AG09309 (cell line): ENCODE measurements at regions not wholly inside any gene's neighbourhood (a gene's known extent, or its start where the extent isn't known, plus 50 kb on each side); places are given as distances from the start of the nearest gene placed in this dataset.

ENCODE experiments used
- DNase-seq: peaks from one replicate; pipeline ENCODE4 v3.0.0-alpha.2; 2010; ENCODE audit warnings: low read depth
- H3K4me3 ChIP-seq: 2 replicates; pipeline ENCODE4 v1.5.1; 2011; ENCODE audit warnings: mild to moderate bottlenecking, low read depth, low read length, moderate library complexity; ENCODE audit not compliant: control insufficient read depth
- TF ChIP-seq, protein P1 (sequence below): IDR thresholded peaks from 2 replicates; pipeline ENCODE4 v1.5.1; 2011; ENCODE audit warnings: mild to moderate bottlenecking, low read depth, low read length, inconsistent platforms; ENCODE audit not compliant: insufficient read depth, control insufficient read depth; ENCODE audit errors: missing control alignments

DNA sequence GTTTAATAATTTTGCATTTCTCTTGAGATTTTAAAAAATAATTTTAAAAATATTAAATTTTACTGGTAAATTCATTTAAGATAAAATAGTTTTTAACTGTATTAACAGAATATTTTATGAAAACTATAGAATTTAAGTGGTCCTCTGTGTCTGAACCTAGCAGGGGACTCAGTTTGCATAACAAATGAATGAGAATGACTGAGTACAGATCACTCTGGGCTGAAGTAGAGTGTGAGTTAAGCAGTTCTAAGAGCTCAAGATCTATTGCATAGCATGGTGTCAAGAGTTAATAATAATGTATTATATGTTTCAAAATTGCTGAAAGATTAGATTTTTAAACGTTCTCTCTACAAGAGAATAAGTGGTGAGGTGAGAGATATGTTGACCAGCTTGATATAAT is 348.3 kb upstream of the SLITRK1 start:
- H3K4me3 ChIP-seq: no peak overlapping the region
- TF ChIP-seq, protein P1, sequence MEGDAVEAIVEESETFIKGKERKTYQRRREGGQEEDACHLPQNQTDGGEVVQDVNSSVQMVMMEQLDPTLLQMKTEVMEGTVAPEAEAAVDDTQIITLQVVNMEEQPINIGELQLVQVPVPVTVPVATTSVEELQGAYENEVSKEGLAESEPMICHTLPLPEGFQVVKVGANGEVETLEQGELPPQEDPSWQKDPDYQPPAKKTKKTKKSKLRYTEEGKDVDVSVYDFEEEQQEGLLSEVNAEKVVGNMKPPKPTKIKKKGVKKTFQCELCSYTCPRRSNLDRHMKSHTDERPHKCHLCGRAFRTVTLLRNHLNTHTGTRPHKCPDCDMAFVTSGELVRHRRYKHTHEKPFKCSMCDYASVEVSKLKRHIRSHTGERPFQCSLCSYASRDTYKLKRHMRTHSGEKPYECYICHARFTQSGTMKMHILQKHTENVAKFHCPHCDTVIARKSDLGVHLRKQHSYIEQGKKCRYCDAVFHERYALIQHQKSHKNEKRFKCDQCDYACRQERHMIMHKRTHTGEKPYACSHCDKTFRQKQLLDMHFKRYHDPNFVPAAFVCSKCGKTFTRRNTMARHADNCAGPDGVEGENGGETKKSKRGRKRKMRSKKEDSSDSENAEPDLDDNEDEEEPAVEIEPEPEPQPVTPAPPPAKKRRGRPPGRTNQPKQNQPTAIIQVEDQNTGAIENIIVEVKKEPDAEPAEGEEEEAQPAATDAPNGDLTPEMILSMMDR: no peak
- DNase-seq: no peak

DNA sequence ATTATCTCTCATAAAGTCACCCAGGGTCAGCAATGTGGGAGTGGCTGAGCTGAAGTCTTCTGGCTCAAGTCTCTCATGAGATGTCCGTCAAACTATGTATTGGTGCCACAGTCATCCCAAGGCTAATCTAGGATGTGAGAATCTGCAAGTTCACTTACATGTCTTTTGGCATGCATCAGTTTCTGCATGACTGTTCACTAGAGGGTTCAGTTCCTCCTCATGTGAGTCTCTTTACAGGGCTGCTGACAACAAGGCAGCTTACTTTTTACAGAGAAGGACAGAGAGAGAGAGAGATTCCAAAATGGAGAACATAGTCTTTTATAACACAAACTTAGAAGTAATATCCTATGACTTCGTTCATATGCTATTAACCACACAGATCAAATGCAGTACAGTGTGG is 328.8 kb upstream of the SLITRK1 start:
- TF ChIP-seq, protein P1: no peak
- no peak for DNase-seq
- no peak overlapping the region for H3K4me3 ChIP-seq

DNA sequence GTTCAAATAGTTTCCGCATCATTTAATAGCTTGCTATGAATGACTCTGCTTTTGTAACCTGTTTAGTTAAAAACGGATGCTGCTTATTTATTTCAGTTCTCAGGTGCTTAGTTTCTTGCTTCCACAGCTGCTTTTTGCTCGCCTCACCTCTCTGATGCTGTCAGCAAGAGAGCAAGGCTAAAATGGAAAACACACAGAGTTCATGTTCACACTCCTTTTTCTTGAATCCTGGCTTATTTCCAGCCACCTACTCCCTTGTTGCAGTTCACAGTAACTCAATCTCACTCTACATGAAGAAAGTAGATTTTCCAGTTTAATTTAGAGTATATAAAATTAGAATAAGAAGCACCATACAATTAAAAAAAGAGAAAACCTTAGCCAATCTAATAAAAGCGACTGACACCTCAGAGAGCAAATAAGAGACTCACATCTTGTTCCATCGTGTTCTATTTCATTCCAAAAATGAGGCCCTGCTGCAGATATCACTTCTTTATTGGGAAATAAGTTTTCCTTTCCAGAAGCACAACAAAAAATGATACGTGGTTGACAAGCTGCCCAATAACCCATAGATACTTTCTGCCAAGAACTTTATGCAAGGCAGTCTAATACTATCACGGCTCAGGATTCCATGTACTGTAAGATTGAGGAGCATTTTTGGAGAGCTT is 326.1 kb upstream of the SLITRK1 start:
- TF ChIP-seq, protein P1: no peak
- H3K4me3 ChIP-seq: no peak overlapping the region
- DNase-seq: no peak

DNA sequence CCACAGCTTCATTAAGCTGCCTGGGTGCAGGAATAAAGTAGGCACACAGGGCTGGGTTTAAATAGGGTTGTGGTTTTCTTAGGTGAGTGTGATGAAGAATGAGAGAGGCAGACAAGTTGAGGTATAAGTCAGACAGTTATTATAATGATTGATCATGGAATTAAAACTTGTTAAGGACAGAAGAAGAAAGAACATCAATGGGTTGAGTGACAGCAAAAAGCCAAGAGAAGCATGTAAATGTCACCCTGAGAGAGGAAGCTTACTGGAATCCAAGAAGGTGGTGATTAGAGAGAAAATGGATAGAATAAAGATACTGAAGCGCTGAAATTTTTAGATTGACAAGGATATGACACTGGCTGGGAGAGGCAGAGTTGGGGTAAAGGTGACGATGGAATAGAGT is 325.2 kb upstream of the SLITRK1 start:
- no peak for DNase-seq
- H3K4me3 ChIP-seq: no peak overlapping the region
- TF ChIP-seq, protein P1: no peak

DNA sequence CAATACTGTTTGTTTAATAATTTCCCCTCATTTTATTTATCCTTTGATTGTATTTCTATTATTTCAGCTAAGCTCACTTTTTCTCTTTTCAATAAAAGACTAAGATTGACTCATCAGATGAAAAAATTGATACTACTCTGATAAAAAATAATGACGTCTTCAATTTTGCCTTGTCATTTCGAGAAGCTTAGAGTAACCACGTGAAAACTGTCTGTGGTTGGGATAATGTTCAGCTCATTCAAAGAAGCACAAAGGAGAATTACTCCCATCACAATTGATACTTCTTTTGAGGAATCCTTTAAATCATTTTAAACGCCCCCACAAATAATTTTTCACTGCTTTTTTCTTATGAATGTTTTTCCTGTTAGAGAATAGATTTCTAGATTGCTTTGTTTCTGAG is 318.7 kb upstream of the SLITRK1 start:
- H3K4me3 ChIP-seq: no peak overlapping the region
- DNase-seq: no peak
- TF ChIP-seq, protein P1: no peak

DNA sequence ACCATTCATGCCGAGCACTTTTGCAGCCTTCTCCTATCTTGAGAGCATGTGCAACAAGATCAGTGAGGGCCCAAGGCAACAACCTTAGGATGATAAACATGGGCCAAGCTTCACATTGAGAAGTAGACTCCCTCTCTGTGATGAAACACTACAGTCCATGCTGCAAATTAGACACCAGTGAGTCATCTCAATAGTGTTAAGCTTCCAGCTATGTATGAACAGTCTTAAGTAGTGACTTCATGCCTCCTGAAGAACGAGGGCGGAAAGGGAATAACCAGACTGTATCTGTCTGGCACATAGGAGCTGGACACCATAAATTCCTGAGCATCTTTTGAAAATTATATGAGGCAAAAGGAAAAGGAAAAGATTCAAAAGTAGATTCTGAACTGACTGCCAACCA is 309.9 kb upstream of the SLITRK1 start:
- TF ChIP-seq, protein P1: no peak
- no peak overlapping the region for H3K4me3 ChIP-seq
- DNase-seq: peak; percentile 89

DNA sequence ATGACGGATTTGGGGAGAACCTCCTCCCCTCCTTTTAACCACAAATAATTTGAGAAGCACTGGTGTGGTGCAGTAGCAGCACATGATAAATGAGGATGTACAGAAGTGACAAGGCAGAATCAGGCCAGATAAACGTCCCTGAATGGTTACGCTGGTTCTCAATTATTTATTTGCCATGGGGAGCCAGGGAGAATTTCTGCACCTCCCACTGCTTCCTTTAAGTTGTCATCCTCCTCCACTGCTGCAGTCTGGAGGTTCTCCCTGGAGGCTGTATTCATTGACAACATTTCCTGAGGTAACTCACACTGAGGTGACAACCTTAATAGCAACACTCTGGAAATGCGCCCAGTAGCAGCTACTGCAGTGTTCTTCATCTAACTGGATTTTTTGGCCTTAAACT is 308.9 kb upstream of the SLITRK1 start:
- TF ChIP-seq, protein P1: no peak
- H3K4me3 ChIP-seq: no peak overlapping the region
- no peak for DNase-seq
